Right renal cortex interstitium (tissue), 3 donors: ENCODE measurements at regions not wholly inside any gene's neighbourhood (a gene's known extent, or its start where the extent isn't known, plus 50 kb on each side); places are given as distances from the start of the nearest gene placed in this dataset.
"Not testable (repeated sequence)": the region's sequence is repeated elsewhere in the genome, so short reads cannot be mapped to it uniquely, and the experiment has no call there.

Experiments used
- DNase-seq, 3 donors: peaks; one replicate each; pipeline ENCODE4 v3.0.0-alpha.2; 2013; ENCODE audit warnings: low read depth in 3 of 3, low spot score in 2 of 3

DNA sequence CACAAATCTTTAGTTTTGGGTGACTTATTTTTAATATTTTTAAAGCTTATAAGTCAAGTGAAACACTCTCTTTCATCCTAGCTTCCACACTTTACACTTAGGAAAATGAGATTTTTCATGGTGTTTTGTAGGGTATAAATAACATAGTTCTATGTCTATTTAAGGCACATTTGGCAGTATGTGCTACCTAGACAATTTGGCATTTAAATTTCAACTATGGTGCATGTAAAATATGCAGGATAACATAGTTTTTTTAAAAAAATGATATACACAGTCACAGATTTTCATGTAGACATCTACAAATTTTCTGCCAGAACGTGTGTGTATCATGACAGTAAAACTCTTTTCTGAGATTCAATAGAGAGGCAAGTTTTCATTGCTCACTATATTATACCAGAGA is 115.1 kb upstream of the MAP3K7 start:
- DNase-seq: no peak

DNA sequence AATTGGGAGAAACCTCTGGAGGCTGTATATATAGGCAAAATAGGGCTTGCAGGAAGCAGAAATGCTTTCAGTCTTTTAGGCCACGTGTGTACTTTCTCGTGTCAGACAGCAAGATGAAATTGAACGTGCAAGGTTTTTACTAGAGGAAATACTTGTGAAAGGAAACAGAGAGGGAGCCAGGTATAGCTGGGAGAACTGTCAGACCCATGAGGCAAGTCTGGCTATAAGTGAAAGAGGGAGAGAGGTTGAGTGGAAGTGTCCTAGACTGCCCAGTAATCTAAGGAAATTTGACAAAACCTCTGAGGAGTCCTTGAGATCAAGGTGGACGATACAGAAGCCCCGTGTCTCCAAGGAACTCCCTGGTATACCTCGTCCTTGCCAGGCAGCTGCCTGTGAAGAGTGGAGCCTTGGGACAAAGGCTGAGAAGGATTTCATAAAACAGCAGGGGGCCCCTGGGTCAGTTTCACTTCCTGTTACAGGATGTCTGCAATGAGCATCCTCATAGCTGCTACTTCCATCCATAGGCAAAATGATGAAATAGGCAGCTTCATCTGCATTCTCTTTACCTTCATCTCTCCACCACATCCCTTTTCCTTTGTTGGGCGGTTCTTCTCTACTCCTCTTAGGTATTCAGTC is 114.4 kb upstream of the MAP3K7 start:
- no peak for DNase-seq

- DNase-seq: no peak
Measured at GRCh38 chr6:90695316-90695715, 108.4 kb upstream of the MAP3K7 start.

GRCh38 chr6:90694802-90695201 is 107.9 kb upstream of the MAP3K7 start:
- DNase-seq: no peak

DNA sequence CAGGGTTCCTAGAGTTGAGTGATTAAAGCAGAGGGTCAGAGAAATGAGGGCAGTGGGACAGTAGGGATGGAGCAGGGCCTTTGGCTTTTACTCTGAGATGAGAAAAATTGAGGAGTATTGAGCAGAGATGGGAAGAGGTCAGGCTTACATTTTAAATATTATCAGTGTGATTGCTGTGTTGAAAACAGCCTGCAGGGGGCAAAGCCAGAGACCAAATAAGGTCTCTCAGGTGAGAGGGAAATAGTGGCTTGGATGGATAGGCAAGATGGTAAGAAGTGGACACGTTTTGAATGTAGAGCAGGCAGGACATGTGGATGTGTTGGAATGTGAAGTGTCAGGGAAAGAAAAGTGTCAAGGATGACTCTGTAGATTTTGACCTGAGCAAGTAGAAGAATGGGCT is 105.0 kb upstream of the MAP3K7 start:
- DNase-seq: no peak

- DNase-seq: no peak
Measured at GRCh38 chr6:90689172-90689571, 102.3 kb upstream of the MAP3K7 start.

DNA sequence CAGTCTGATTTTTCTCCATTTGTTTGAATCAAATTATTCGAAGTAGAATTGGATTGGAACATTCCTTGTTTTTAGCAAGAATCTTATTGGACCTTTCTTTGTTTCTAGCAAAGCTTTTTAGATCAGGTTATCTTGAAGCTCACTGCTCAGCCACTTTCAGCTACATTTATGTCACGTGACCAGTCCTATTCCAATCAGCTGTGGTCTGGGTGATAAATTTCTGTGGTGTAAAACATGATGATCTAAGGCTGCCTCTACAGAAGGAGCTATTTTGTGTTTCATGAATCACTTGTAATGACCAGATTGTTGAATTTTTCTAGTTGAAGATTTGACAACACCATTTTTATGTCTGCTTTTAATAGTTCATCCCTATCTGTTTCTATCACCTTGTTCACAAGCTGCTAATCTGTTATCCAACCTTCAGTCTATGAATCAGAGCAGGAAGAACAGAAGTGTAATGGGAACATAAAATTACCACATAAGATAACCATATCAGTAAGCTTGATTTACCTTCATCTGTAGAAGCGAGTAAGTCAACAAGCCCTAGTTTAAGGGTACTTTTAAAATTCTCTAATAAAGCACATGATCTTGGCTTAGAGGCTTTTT is 101.0 kb upstream of the MAP3K7 start:
- no peak for DNase-seq

DNA sequence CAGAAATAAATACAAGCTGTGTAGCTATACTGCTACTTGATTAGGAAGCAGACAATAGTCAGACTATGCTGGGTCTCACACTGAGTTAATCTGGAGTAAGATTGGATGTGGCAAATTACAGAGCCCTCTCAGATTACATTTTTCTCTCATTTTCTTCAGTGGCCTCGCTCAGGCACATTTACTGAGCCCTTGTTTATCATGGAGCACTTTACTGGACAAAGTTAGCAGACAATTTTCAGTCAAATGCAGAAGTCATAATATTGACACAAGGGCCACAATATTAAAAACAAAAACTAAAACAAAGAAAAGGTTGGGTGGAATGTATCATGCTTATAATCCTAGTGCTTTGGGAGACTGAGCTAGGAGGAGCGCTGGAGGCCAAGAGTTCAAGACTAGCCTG is 95.0 kb upstream of the MAP3K7 start:
- DNase-seq: no peak

DNA sequence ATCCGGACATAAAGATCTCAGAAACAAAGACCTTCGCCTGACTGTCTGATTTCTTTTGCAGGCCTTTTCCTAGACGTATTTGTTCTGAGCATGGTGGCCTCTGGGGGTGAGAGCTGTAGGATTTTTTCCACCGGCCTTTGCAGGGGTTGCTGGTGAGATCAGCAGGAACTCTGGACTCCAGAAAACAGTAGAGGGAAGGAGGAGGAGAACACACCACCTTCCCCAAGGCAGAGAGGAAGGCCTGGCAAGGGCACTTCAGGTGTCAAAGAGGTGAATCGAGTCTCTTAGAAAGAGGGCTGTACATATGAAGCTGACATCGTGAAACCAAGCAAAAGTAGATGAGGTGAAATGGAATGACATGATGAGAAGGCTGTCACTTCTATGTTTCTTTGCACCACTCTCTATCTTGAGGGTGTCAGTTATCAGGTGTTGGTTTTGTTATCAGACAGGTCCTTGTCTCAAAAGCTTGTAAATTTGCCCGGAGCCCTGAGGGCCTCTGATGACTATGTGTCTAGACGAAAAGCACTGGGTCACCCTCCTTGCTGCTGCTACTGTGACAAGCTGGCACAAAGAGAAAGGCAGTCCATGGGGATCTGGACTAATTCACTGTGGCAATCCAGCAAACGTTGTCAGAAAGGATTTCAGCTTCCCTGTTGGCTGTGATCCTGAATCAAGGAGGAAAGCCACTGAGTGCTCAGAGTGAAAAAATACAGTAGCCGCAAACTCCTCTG is 91.3 kb upstream of the MAP3K7 start:
- no peak for DNase-seq

DNA sequence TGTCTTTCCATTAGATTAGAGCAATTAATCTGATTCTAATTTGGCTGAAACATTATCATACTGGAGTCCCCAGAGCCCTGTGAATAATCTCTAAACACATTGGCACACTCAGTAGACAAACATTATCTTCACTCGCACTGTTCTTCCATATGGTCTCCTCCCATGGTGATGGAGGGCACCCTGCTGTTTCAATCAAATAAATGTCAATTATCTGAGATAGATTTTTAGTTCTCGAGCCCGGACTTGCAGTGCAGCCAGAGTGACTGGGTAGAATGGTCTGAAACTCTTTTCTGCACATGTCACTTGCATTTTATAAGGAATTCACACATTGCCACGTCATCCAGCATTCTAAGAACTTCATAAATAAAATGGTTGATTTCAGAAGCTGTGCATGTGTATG is 90.6 kb upstream of the MAP3K7 start:
- DNase-seq: no peak

GRCh38 chr6:90676516-90677300 is 89.8 kb upstream of the MAP3K7 start:
- no peak for DNase-seq

GRCh38 chr6:90675107-90675506 is 88.2 kb upstream of the MAP3K7 start:
- DNase-seq: not testable (repeated sequence)

DNA sequence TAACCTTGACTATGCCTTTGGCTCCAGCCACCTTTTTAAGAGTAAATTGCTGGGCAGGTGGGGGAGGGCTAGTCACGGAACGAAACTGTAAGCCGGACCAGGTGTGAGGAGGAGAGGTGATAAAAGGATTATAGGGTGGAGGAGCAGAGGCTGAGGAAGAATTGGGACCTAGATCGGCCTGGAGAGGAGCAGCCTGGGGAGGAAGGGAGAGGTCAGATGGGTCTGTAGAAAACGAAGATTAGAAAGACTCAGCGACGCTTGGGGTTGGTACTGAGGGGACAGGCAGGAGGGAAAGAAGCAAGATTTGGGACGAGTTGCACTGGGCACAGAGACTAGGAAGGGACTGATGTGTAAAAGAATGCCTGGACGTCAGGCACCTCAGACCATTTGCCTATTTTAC is 87.2 kb upstream of the MAP3K7 start:
- DNase-seq: not testable (repeated sequence)

- DNase-seq: no peak
Measured at GRCh38 chr6:90669846-90670245, 83.0 kb upstream of the MAP3K7 start.

GRCh38 chr6:90669420-90669819 is 82.5 kb upstream of the MAP3K7 start:
- DNase-seq: no peak

GRCh38 chr6:90668141-90668540 is 81.3 kb upstream of the MAP3K7 start:
- DNase-seq: no peak

- DNase-seq: no peak
Measured at GRCh38 chr6:90663873-90664272, 77.0 kb upstream of the MAP3K7 start.

DNA sequence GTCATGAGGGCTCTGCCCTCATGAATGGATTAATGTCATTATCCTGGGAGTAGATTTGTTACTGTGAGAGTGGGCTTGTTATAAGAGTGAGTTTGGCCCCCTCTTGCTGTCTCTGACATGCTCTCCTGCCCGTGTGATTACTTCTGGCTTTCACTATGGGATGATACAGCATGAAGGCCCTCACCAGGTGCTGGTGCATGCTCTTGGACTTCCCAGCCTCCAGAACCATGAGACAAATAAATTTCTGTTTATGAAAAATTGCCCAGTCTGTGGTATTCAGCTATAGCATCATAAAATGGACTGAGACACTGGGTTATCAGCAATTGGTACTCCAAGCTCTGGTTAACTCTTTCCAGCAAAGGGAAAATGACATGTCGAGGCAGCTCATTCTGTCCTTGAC is 76.2 kb upstream of the MAP3K7 start:
- no peak for DNase-seq

DNA sequence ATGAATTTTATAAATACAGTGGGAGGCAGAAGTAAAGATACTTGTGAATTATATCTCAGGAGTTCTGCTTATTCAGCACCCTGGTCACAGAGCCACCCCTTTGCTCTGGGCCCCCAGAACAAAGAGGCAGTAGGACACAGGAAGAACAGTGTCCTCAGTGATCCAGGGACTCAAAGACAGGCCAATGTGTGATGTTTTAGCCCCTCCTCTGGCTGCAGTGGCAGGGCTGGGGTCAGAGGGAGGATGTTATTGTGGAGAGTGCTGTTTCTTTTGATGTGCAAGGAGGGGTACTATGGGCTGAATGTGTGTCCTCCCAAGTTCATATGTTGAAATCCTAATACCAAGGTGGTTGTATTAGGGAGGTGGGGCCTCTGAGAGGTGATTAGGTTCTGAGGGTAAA is 74.1 kb upstream of the MAP3K7 start:
- no peak for DNase-seq

- no peak for DNase-seq
Measured at GRCh38 chr6:90658497-90658896, 71.6 kb upstream of the MAP3K7 start.

GRCh38 chr6:90656325-90656724 is 69.5 kb upstream of the MAP3K7 start:
- DNase-seq: no peak
